Thoracic aorta (tissue), 2 donors: ENCODE measurements at regions not wholly inside any gene's neighbourhood (a gene's known extent, or its start where the extent isn't known, plus 50 kb on each side); places are given as distances from the start of the nearest gene placed in this dataset.

Source experiments
- ATAC-seq: fragments of 150-250 bp; one replicate; pipeline ENCODE4 v1.8.0; 2017; ENCODE audit warnings: low read depth; ENCODE audit not compliant: insufficient number of reproducible peaks, low FRiP score
- DNase-seq: peaks from one replicate; pipeline ENCODE4 v3.0.0-alpha.2; 2020; ENCODE audit warnings: low spot score
- H3K27ac ChIP-seq, 2 donors: fragments of 200-600 bp; sonication (generic); 1 replicate in 1 of 2; 2 replicates in 1 of 2; pipeline ENCODE4 v1.5.1; 2016; ENCODE audit warnings: mild to moderate bottlenecking in 2 of 2, moderate library complexity in 2 of 2
- H3K27me3 ChIP-seq: fragments of 200-600 bp; sonication (generic); replicated peaks from 2 replicates; pipeline ENCODE4 v1.6.0; 2016; ENCODE audit warnings: mild to moderate bottlenecking; ENCODE audit not compliant: insufficient read depth
- H3K36me3 ChIP-seq: fragments of 200-600 bp; sonication (generic); one replicate; pipeline ENCODE4 v1.5.1; 2016
- H3K4me1 ChIP-seq, 2 donors: fragments of 200-600 bp; sonication (generic); 1 replicate in 1 of 2; 2 replicates in 1 of 2; pipeline versions ENCODE4 v1.5.1 to v1.6.0; 2016; ENCODE audit warnings: low read depth in 2 of 2, mild to moderate bottlenecking in 1 of 2; ENCODE audit not compliant: control insufficient read depth in 1 of 2
- H3K4me3 ChIP-seq: fragments of 200-600 bp; sonication (generic); 2 replicates; pipeline ENCODE4 v1.5.1; 2016; ENCODE audit warnings: mild to moderate bottlenecking
- H3K9me3 ChIP-seq: fragments of 200-600 bp; sonication (generic); 2 replicates; pipeline ENCODE4 v1.5.1; 2016
- TF ChIP-seq, protein P1 (sequence below): fragments of 200-600 bp; sonication (generic); IDR thresholded peaks from one replicate; pipeline ENCODE4 v1.5.1; 2019; ENCODE audit warnings: antibody characterized with exemption

DNA sequence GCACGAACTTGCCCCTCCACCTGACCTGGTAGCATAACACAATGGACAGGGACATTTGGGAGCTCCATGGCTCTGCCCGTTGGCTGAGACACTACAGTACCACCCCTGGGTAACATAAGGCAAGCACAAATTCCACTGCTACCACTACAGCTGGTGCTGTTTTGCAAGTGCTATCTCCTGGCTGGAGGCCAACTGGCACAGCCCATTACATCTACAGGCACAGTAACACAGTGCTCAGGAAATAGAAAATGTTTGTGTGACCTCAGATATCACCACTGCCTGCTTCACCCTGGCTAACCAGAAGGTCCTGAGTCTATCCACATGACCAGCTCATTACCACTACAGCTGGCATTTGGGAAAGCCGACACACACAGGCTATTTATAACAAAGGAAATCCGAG, 631.1 kb upstream of the MBL2 start:
- TF ChIP-seq, protein P1, sequence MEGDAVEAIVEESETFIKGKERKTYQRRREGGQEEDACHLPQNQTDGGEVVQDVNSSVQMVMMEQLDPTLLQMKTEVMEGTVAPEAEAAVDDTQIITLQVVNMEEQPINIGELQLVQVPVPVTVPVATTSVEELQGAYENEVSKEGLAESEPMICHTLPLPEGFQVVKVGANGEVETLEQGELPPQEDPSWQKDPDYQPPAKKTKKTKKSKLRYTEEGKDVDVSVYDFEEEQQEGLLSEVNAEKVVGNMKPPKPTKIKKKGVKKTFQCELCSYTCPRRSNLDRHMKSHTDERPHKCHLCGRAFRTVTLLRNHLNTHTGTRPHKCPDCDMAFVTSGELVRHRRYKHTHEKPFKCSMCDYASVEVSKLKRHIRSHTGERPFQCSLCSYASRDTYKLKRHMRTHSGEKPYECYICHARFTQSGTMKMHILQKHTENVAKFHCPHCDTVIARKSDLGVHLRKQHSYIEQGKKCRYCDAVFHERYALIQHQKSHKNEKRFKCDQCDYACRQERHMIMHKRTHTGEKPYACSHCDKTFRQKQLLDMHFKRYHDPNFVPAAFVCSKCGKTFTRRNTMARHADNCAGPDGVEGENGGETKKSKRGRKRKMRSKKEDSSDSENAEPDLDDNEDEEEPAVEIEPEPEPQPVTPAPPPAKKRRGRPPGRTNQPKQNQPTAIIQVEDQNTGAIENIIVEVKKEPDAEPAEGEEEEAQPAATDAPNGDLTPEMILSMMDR = no peak
- H3K27ac ChIP-seq = no peak overlapping the region
- no peak overlapping the region for H3K4me3 ChIP-seq
- H3K36me3 ChIP-seq = no peaks in the 10 kb centered on the region
- no peak for DNase-seq
- ATAC-seq = no peak
- H3K4me1 ChIP-seq = no peaks in the 10 kb centered on the region
- no peaks in the 10 kb centered on the region for H3K9me3 ChIP-seq
- no peaks in the 10 kb centered on the region for H3K27me3 ChIP-seq

DNA sequence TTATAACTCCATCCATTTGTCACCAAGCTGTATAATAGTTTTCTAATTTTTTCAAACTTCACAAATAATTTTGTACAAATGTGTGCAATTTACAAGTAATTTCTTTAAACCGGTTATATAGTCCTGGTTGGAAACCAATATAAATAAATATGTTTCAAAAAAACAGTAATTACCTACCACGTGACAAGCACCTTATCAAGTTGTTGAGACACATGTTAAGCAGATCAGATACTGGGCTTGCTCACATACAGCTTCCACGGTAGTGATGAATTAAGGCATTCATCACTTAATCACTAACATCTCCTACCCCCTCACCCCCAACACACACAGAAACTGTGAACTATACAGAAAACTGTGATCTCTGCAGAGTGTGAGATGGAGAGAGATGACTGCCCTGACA, 630.0 kb upstream of the MBL2 start:
- TF ChIP-seq, protein P1 = no peak
- Histone ChIP-seq H3K36me3 (no peaks in the 10 kb centered on the region), H3K4me1 (no peaks in the 10 kb centered on the region), H3K4me3 (no peak overlapping the region), H3K27ac (no peak overlapping the region), H3K9me3 (no peaks in the 10 kb centered on the region), H3K27me3 (no peaks in the 10 kb centered on the region)
- DNase-seq = no peak
- no peak for ATAC-seq

DNA sequence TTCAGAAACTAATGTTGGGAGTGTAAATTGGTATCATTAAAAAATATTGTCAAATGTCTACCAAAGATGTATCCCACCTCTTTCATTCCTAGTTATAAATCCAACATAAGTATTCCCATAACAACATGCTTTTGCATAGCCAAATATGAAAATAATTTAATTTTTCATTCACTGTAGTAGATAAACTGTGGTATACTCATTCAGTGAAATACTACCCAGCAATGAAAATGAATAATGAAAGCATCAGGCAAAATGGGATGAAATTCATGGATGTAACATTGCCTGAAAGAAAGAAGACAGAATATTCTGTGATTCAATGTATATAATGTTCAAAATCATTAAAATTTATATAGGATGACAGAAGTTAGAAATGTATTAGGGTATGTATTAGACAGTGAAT, 629.0 kb upstream of the MBL2 start:
- no peaks in the 10 kb centered on the region for H3K9me3 ChIP-seq
- ATAC-seq (no peak), DNase-seq (no peak)
- no peaks in the 10 kb centered on the region for H3K4me1 ChIP-seq
- H3K4me3 ChIP-seq = no peak overlapping the region
- H3K36me3 ChIP-seq = no peaks in the 10 kb centered on the region
- no peak overlapping the region for H3K27ac ChIP-seq
- TF ChIP-seq, protein P1 = no peak
- no peaks in the 10 kb centered on the region for H3K27me3 ChIP-seq

DNA sequence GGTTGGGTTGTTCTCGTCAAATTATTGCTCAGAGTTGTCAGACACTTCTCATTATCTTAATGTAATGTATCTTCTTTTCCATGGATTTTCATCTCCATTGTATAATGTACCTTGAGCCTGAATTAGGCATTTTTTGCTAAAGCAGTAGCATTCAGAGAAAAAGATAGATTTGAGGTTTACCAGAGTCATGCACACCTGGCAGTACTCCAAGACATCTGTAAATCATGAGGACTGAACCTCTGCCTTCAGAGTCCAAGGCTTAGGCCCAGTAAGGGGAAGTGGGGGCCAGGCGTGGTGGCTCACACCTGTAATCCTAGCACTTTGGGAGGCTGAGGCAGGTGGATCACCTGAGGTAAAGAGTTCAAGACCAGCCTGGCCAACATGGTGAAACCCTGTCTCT, 624.3 kb upstream of the MBL2 start:
- Histone ChIP-seq H3K4me1 (no peaks in the 10 kb centered on the region), H3K27ac (no peak overlapping the region), H3K4me3 (no peak overlapping the region), H3K36me3 (no peaks in the 10 kb centered on the region), H3K9me3 (peaks cover 8% of the 10 kb centered on the region), H3K27me3 (no peaks in the 10 kb centered on the region)
- TF ChIP-seq, protein P1 = no peak
- DNase-seq (no peak), ATAC-seq (no peak)

DNA sequence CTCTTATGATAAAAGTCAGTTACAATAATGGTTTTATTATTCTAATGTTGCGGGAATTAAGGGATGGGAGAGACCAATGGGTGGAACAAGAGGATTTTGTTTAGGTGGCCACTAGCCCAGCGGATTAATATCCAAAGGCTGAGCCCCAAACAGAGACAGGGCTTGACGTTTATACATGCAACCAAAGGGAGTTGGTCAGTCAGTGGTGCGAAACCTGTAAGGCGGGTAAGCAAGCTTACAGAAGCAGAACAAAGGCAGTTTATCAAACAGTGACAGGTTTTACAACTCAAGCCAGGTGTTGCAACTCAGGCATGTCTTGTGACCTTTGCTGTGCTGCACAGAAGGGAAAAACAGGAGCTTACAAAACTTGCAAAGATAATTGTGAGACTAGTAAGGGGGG, 622.9 kb upstream of the MBL2 start:
- Histone ChIP-seq H3K27ac (no peak overlapping the region), H3K4me1 (no peaks in the 10 kb centered on the region), H3K9me3 (peaks cover 8% of the 10 kb centered on the region), H3K36me3 (no peaks in the 10 kb centered on the region), H3K27me3 (no peaks in the 10 kb centered on the region), H3K4me3 (no peak overlapping the region)
- DNase-seq (no peak), ATAC-seq (no peak)
- TF ChIP-seq, protein P1 = no peak
